Kasumi-1 (cell line): ENCODE measurements at regions not wholly inside any gene's neighbourhood (a gene's known extent, or its start where the extent isn't known, plus 50 kb on each side); places are given as distances from the start of the nearest gene placed in this dataset.
A peak's percentile ranks its signal among the peaks of the same experiment; 100 is the strongest.

Experiments used
- DNase-seq, 2 experiments: peaks; one replicate each; lab custom pipeline; 2025; lab: John Stamatoyannopoulos, UW

DNA sequence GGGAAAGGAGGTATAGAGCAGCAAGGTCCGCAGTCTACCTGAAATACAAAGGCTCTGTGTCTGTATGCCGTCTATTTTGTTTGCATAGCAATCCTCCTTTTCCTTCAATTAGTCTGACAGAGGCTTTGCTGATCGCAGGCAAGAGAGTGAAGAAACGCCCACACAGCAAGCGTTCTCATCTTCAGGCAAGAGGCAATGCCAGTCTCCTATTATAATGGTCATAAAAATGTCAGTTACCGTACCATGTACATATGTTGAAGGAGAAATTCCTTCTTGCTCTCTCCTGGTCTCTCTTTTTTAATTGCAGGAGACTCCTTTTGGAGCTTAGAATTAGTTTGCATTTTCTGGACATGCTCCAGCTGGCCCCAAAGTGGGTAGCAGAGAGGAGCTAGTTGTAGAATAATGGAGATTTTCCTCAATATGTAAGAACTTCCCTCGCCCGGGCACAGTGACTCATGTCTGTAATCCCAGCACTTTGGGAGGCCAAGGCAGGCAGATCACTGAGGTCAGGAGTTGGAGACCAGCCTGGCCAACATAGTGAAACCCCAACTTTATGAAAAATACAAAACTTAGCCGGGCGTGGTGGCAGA lies 139.5 kb downstream of the PFKFB3 start:
- DNase-seq, result no peak

DNA sequence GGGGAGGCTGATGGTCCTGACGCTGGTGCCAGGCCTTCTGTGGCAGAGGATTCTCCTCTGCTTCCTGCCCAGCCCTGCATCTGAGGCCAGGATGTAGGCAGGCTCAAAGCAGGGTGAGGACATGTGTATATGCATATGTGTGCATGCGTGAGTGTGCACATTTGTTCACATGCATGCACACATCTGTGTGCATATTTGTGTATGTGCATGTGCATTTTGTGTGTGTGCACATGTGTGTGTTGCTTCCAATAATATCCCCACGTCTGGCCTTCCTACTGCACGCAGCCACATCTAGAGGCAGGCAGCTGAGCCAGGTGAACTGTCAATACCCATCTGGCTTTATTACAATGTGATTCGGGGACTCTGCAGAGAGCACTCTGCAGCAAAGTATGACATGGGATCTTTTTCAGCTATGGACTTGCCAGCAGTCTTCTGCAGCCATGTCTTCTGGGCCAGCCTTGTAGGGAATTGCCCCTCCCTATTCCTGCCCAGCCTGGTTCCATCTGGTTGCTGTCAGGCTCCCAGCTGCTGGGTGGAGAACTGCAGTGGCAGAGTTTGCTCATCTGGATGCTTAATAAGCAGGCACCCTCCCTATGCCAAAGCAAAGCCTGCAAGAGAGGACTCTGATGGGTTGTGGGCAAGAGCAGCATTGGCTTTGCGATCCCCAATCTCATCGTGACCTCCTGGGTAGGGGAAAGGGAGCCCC lies 140.7 kb downstream of the PFKFB3 start:
- DNase-seq, result no peak

DNA sequence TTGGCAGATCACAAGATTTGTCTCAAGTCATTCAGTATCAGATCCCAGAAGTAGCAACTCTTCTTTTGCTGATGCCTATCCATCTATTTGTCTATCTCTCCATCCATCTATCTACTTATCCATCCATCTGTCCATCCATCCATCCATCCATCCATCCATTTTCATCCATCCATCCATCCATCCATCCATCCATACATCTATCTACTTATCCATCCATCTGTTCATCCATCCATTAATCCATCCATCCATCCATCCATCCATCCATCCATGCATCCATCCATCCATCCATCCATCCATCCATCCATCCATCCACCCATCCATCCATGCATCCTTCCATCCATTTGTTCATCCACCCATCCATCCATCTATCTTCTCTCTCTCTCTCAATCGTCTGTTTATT lies 142.7 kb downstream of the PFKFB3 start:
- DNase-seq, result no peak

DNA sequence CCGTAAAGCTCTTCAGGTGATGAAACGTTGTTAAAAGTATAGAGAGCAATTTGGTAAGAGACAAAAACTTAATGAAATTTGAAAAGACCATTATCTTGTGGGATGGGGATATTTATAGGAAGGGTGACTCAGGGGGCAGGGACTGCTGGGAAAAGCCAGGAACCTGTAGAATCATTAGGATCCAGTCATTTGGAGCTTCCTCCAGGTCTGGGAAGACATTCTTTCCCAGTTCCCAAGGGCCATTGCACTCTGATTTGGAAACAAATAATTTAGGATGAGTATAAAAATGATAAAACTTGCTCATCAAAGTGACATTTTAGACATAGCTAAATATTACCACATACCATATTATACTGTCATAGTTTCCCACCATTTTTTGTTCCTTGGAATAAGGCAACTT lies 143.9 kb downstream of the PFKFB3 start:
- no peak for DNase-seq

DNA sequence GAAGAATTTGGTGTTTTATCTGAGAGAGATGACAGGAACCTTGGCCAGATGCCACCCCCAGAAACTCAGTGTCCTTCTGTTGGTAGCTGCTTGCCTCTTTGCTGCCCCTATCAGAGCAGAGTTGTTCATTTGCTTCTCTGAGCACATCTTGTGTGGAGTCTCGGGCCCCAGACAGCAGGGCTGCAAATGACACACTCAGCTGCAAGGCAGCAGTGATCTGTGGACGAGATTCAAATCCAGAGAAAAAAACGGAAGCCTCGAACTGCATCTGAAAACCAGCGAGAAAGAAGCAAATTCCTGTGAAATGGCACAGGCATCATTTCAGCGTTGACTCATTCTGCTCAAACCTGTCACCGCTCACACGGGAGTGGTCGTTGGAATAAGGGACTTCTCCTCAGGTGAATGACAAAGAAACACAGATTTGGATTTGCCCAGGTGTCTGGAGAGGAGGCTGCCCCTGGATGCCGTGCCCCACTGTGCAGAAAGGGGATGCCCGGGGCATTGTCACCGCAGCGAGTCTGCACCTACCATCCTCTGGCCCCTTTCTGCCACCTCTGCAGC lies 144.7 kb downstream of the PFKFB3 start:
- DNase-seq, result peak; percentile 29 to 47

DNA sequence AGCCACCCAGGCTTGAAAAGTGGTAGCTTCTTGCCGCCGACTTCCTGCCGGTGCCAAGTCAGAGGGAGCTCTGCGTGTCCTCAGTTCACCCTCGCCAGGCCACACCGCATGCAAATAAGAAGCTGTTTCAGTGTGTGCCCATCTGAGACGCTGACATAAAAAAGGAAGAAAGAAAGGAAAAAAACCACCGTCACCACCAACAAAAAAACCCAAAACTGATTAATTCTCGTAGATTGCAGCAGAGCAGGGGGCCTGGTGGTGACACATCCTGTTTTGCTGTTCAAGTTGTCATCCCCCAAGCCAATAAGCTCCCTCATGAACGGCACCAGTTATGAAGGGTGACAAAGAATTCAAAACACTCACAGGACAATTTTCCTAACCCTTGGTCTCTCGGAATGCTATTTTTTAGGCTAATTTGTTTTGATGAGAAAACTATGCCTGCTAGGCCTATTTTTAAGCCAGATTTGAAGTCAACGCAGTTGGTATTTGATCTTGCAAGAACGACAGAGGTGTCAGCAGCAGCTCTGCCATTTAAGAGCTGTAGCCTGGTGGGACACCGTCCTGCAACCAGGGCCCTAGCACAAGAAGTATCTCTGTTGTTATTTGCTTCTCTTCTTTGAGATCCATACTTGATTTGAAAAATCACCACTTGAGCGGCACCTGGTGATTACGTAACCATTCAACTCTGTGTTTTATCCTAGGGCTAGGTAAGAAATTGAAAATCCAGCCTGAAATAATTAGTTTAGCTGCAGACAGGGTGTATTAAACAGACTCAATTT lies 145.6 kb downstream of the PFKFB3 start:
- peak; percentile 95 for DNase-seq

DNA sequence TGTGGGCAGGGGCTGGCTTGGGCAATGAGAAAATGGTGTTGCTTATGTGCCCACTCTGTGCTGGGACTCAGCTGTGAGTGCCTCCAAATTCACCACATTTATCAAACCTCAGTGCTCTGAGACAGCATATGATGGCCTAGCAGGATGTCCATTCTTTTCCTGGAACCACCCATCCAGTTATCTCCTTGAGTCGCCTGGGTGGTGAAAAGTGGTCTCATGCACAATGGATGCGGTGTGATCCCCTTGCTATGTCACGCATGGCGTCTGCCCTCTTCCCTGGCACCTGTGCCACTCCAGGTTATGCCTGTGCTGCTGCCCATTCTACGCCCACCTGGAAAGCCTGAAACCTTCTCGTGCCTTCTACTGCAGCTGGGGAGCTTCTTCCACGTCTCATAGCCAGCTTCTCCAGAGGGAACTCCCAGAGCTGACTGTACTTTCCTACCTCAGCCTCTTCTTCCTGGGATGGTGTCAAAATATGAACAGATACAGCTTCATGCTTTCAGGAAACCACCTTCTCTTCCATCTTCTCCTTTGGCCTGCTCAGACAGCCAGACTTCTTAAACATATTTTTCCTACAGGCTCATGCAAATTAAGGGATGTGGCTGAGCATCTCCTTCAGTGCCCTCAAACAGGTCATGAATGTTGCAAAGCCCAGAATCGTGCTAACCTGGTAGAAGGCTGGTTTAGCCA lies 147.3 kb downstream of the PFKFB3 start:
- DNase-seq, result no peak

DNA sequence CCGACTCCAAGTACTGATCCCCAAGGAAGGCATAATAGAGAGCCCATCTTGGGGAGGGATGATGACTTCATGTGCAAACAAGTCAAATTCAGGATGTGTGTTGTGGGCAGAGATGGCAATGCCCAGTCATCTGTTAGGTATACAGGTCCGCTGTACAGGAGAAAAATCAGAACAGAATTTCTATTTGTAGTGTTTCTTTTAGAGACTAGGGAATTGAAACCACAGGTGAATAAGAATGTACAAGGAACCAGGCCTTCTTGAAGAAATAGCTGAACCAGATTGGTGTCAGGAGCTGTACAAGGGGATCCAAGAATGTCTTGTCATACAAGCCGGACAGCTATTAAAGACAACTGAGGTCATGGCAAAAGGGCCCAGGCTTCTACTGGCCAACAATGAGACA lies 147.9 kb downstream of the PFKFB3 start:
- no peak for DNase-seq

DNA sequence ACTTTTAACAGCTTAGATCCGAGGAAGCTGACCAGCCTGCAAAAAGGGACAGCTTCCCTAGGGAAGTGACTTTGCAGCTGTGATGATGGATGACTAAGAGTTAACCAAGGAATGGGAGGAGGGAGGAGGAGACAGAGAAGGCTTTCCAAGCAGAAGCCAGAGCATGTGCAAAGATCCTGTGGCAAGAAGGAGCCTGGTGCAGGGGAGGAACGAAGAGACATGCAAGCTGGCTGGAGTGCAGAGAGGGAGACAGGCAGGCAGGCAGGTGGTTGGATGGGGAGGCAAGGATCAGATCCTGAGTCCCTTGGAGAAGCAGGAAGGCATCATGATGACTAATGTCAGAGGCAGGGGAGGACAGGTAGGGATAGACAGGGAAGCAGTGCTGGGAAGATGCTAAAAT lies 148.8 kb downstream of the PFKFB3 start:
- DNase-seq, result no peak

DNA sequence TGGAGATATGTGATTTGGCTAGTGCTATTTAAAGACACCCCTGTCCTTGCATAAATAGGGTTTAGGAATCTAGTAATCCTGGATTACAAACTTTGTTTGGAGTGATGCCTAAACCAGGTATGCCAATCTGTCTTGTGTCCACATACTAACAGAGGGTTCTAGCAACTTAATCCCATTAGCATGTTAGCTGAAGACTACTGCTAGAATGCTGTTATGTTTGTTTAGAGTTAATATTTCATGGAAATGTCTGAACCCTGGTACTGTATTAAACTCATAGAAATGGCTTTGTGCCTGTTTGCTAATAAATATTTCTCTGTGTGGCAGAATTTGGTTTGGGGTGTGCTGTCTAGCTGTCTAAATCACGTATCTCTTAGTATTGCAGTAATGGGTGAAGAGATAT lies 150.8 kb downstream of the PFKFB3 start:
- DNase-seq, result no peak

DNA sequence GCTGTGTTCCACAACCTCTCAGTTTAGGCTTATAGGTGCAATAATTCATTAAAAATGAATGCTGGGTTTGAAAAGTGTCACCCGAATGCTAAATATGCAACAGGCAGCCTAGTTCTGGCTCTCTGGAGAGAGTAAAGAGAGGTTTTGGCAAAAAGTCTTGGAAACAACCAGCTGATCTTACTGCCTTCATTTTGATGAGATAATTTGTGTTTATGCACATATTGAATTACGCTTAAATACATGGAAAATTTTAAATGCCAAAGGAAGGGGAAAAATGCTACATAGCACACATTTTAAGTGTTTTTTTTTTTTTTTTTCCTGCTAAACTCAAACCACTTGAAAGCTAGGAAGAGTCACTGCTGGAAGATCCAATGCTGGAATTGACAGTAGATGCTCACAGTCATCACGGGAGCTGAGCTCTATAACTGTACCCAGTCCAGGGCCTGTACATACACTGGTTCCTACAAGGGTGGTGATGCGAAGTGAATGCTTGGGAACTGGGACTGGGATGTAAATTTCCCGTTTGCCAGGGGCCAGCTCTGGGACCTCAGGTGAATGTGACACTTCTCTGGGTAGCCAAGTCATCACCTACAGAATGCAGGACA lies 151.5 kb downstream of the PFKFB3 start:
- DNase-seq, result no peak

DNA sequence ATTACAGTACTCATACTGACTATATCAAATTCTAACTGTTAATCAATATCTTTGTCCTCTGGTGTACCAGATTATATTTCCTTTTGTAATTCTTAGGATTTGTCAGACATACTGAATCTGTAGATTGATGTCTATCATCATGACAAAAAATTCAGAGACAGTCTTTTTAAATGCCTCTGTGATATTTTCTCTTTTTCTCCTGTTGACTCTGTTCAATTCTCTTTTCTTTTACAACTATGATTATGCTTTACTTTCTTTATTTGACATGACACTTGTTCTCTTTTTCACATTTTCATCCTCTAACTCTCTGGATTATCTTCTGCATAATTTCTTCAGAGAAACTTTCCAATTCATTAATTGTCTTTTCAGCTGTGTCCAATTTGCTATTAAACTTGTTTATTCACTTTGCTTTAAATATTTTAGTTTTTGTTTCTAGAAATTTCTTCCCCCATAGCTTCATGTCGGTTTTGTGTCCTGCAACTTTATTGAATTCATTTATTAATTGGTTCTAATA lies 153.6 kb downstream of the PFKFB3 start:
- DNase-seq, result peak in 1 of 2 experiments; percentile 6

DNA sequence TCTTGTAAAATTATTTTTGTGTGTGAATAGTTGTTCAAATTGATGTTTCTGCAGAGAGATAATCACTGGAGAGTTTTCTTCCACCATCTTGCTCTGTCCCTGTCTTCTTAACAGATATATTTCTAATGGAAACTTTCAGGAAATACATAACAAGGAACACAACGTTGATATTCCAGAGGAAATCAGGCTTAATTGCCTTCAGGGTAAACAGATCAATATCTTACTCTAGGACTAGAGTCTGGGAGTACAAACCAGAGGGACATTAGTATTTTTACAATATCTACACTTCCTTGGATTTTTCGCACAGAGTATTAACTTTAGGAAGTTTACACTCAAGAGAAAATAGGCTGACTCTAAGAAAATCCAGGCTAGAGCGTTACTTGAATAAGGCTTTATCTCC lies 159.1 kb downstream of the PFKFB3 start:
- no peak for DNase-seq

DNA sequence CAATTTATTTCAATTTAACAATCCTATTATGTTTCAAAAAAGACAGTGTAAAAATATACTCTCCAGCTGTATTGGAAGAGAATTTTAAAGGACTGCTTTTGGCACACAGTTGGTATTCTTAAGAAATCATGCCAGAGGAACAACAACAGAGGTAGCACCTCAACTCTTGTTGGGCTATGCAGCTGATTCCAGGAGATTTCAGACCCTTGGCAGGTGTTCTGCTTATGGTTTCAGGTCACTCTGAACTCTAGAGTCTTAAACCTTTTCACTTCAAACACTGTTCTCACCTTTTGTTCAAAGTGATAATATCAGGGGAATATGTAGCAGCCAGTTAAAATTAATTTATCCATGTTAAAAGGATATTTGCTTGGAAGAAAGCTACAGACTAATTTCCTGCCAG lies 160.1 kb downstream of the PFKFB3 start:
- no peak for DNase-seq

DNA sequence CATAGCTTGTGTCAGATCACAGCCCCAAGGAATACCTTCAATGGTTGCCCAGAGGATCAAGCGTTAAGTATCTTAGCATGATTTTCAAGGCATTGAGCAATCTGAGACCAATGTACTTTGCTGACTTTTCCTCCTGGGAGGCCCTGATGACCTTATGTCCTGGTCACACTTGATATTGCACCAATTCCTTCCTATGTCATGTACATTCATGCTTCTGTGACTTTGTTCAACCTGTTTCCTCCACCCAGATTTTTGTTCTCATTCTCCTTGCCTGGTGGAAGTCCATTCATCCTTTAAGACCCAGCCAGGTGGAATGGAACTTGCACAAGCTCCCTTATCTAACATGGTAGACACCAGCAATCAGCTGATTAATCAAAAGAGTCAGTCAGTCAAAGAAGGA lies 160.8 kb downstream of the PFKFB3 start:
- DNase-seq, result no peak

DNA sequence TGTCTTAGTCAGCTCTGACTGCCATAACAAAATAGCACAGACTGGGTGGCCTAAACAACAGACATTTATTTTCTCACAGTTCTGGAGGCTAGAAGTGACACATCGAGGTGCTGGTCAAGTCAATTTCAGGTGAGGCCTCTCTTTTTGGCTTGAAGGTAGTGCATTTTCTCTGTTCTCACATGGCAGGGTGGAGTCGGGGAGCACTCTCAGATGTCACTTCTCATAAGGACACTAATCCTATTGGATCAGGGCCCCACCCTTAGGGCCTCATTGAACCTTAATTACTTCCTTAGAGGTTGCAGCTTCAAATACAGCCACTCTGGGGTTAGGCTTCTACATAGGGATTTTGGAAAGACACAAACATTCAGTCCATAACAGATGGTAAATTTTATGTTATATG lies 161.6 kb downstream of the PFKFB3 start:
- no peak for DNase-seq

DNA sequence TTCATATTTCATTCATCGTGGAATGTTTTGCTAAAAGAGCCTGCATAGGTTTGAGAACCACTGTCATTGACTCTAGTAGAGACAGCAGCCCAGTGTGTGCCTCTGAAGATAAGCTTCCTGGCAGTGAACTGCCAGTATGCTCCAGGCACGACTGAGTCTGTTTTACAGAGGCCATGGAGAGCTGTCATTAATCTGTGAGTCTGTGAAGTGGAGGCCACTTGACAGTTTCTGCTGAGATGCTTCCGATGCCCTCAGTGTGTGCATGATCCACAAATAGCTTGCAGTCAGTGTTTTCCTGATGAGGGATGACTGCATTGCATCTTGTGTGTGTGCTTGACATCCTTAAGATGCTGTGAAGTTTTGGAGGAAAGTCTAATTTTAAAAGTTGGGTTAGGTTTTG lies 162.2 kb downstream of the PFKFB3 start:
- no peak for DNase-seq

DNA sequence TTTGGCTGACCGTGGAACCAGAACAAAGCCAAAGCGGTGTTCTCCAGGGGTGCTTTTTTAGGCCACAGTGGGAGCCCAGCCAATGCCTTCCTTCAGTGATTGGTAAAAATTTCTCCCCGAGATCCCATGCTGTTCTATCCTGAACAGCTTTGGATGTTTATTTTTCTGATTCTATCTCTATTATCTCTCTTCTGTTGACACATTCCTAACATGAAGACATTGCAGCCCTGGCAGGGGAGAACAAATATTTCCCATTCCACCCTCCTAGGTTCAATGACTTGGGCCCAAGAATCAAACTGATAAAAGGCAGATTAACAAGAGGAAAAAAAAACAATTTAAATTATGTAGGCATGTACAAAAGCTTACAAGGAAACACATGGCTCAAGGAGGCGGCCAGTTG lies 162.7 kb downstream of the PFKFB3 start:
- DNase-seq, result no peak
